HL-60 (cell line): ENCODE measurements at regions not wholly inside any gene's neighbourhood (a gene's known extent, or its start where the extent isn't known, plus 50 kb on each side); places are given as distances from the start of the nearest gene placed in this dataset.

ENCODE experiments used
- GABPA ChIP-seq: IDR thresholded peaks from 2 replicates; pipeline ENCODE4 v1.6.1; 2012; ENCODE audit warnings: low read depth
- POLR2AphosphoS5 ChIP-seq: IDR thresholded peaks from 2 replicates; pipeline ENCODE4 v1.6.1; 2012; ENCODE audit warnings: low read depth
- SPI1 ChIP-seq: IDR thresholded peaks from 2 replicates; pipeline ENCODE4 v1.6.1; 2012; ENCODE audit warnings: low read depth, mild to moderate bottlenecking, borderline replicate concordance
- TF ChIP-seq, protein P1 (sequence below): IDR thresholded peaks from one replicate; pipeline ENCODE4 v1.5.1; 2011; ENCODE audit warnings: low read length, control low read depth, inconsistent platforms; ENCODE audit not compliant: insufficient read depth
- TF ChIP-seq, protein P2 (sequence below): IDR thresholded peaks from 2 replicates; pipeline ENCODE4 v1.6.1; 2012; ENCODE audit warnings: low read depth; ENCODE audit not compliant: insufficient replicate concordance

DNA sequence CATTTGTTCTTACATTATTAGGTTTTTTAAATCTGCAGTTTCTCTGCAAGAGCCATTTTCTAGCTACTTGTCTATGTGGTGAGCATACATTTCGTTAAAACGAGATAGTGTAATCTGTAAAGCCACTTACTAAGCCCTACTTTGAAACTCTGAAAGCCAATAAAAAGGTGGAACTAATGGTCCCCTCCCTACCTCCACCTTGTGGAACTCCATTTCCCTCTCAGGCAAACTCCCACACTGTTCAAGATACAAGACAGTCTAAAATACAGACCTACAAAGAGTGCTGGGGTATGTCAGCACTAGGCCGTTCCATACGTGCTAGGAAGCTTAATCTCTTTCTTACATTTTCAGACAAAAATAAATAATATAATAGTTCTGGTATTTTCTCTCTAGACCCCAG is 74.1 kb downstream of the DUSP6 start:
- TF ChIP-seq, protein P1, sequence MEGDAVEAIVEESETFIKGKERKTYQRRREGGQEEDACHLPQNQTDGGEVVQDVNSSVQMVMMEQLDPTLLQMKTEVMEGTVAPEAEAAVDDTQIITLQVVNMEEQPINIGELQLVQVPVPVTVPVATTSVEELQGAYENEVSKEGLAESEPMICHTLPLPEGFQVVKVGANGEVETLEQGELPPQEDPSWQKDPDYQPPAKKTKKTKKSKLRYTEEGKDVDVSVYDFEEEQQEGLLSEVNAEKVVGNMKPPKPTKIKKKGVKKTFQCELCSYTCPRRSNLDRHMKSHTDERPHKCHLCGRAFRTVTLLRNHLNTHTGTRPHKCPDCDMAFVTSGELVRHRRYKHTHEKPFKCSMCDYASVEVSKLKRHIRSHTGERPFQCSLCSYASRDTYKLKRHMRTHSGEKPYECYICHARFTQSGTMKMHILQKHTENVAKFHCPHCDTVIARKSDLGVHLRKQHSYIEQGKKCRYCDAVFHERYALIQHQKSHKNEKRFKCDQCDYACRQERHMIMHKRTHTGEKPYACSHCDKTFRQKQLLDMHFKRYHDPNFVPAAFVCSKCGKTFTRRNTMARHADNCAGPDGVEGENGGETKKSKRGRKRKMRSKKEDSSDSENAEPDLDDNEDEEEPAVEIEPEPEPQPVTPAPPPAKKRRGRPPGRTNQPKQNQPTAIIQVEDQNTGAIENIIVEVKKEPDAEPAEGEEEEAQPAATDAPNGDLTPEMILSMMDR = no peak
- TF ChIP-seq, protein P2, sequence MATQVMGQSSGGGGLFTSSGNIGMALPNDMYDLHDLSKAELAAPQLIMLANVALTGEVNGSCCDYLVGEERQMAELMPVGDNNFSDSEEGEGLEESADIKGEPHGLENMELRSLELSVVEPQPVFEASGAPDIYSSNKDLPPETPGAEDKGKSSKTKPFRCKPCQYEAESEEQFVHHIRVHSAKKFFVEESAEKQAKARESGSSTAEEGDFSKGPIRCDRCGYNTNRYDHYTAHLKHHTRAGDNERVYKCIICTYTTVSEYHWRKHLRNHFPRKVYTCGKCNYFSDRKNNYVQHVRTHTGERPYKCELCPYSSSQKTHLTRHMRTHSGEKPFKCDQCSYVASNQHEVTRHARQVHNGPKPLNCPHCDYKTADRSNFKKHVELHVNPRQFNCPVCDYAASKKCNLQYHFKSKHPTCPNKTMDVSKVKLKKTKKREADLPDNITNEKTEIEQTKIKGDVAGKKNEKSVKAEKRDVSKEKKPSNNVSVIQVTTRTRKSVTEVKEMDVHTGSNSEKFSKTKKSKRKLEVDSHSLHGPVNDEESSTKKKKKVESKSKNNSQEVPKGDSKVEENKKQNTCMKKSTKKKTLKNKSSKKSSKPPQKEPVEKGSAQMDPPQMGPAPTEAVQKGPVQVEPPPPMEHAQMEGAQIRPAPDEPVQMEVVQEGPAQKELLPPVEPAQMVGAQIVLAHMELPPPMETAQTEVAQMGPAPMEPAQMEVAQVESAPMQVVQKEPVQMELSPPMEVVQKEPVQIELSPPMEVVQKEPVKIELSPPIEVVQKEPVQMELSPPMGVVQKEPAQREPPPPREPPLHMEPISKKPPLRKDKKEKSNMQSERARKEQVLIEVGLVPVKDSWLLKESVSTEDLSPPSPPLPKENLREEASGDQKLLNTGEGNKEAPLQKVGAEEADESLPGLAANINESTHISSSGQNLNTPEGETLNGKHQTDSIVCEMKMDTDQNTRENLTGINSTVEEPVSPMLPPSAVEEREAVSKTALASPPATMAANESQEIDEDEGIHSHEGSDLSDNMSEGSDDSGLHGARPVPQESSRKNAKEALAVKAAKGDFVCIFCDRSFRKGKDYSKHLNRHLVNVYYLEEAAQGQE = no peak
- TF ChIP-seq GABPA (no peak), POLR2AphosphoS5 (no peak), SPI1 (no peak)
